Nephron progenitor cell (in vitro differentiated cells): ENCODE measurements at regions not wholly inside any gene's neighbourhood (a gene's known extent, or its start where the extent isn't known, plus 50 kb on each side); places are given as distances from the start of the nearest gene placed in this dataset.

Source experiments
- DNase-seq: peaks from one replicate; pipeline ENCODE4 v3.0.0; 2021
- H3K27ac Mint-ChIP-seq: 2 replicates; pipeline ENCODE4 v1.8.0; 2021; ENCODE audit warnings: mild to moderate bottlenecking, moderate library complexity, mixed read lengths
- H3K27me3 Mint-ChIP-seq: 2 replicates; pipeline ENCODE4 v1.8.0; 2021; ENCODE audit warnings: mild to moderate bottlenecking, low read depth, mixed read lengths; ENCODE audit not compliant: poor library complexity
- H3K36me3 Mint-ChIP-seq: 2 replicates; pipeline ENCODE4 v1.8.0; 2021; ENCODE audit warnings: low read depth, mixed read lengths
- H3K4me1 Mint-ChIP-seq: 2 replicates; pipeline ENCODE4 v1.8.0; 2021; ENCODE audit warnings: mixed read lengths
- H3K4me3 Mint-ChIP-seq: 2 replicates; pipeline ENCODE4 v1.8.0; 2021; ENCODE audit warnings: mild to moderate bottlenecking, moderate library complexity, mixed read lengths
- H3K9me3 Mint-ChIP-seq: 2 replicates; pipeline ENCODE4 v1.8.0; 2021; ENCODE audit warnings: mild to moderate bottlenecking, moderate library complexity, mixed read lengths
- CTCF ChIP-seq: fragments of 200-600 bp; sonication (generic); IDR thresholded peaks from 2 replicates; pipeline ENCODE4 v1.5.0; 2021; ENCODE audit warnings: antibody characterized with exemption

- DNase-seq: no peak
- no peak for TF ChIP-seq CTCF
- Mint-ChIP-seq H3K27ac (no peak overlapping the region), H3K4me3 (no peak overlapping the region), H3K4me1 (no peaks in the 10 kb centered on the region), H3K36me3 (no peaks in the 10 kb centered on the region), H3K9me3 (peaks cover 16% of the 10 kb centered on the region), H3K27me3 (peaks cover 40% of the 10 kb centered on the region)
Measured at GRCh38 chr22:27185099-27185709, 527.8 kb downstream of the MIAT start.

GRCh38 chr22:27185760-27186302, 528.4 kb downstream of the MIAT start:
- no peaks in the 10 kb centered on the region for H3K4me1 Mint-ChIP-seq
- no peak overlapping the region for H3K4me3 Mint-ChIP-seq
- no peak overlapping the region for H3K27ac Mint-ChIP-seq
- H3K27me3 Mint-ChIP-seq: peaks cover 38% of the 10 kb centered on the region
- H3K9me3 Mint-ChIP-seq: peaks cover 22% of the 10 kb centered on the region
- no peak for TF ChIP-seq CTCF
- no peaks in the 10 kb centered on the region for H3K36me3 Mint-ChIP-seq
- DNase-seq: no peak

- H3K4me1 Mint-ChIP-seq: peaks cover under 1% of the 10 kb centered on the region
Measured at GRCh38 chr22:27186643-27187042, 529.3 kb downstream of the MIAT start.

GRCh38 chr22:27192135-27192829, 534.9 kb downstream of the MIAT start:
- no peak for DNase-seq
- Mint-ChIP-seq H3K36me3 (no peaks in the 10 kb centered on the region), H3K4me1 (peaks cover 14% of the 10 kb centered on the region), H3K4me3 (no peak overlapping the region), H3K9me3 (peaks cover 38% of the 10 kb centered on the region), H3K27ac (no peak overlapping the region), H3K27me3 (peaks cover 45% of the 10 kb centered on the region)
- no peak for TF ChIP-seq CTCF

More at GRCh38 chr22:27186643-27187042, 529.3 kb downstream of the MIAT start:
- no peak for TF ChIP-seq CTCF
- Mint-ChIP-seq H3K4me3 (no peak overlapping the region), H3K36me3 (no peaks in the 10 kb centered on the region), H3K9me3 (peaks cover 30% of the 10 kb centered on the region), H3K27me3 (peaks cover 38% of the 10 kb centered on the region), H3K27ac (no peak overlapping the region)
- DNase-seq: no peak

GRCh38 chr22:27193215-27193614, 535.8 kb downstream of the MIAT start:
- no peaks in the 10 kb centered on the region for H3K36me3 Mint-ChIP-seq
- DNase-seq: no peak
- no peak for TF ChIP-seq CTCF
- H3K4me3 Mint-ChIP-seq: no peak overlapping the region
- H3K27me3 Mint-ChIP-seq: peaks cover 51% of the 10 kb centered on the region
- no peak overlapping the region for H3K27ac Mint-ChIP-seq
- peaks cover 15% of the 10 kb centered on the region for H3K4me1 Mint-ChIP-seq
- peaks cover 42% of the 10 kb centered on the region for H3K9me3 Mint-ChIP-seq
